IPS DF 6.9 (cell line): ENCODE measurements at regions not wholly inside any gene's neighbourhood (a gene's known extent, or its start where the extent isn't known, plus 50 kb on each side); places are given as distances from the start of the nearest gene placed in this dataset.

Experiments
- DNase-seq: peaks from one replicate; pipeline ENCODE4 v3.0.0-alpha.2; 2013; ENCODE audit warnings: low read depth, low spot score
- H3K27ac ChIP-seq: one replicate; pipeline ENCODE4 v1.5.1; 2013; ENCODE audit warnings: low read length, control low read depth
- H3K27me3 ChIP-seq: 2 replicates; pipeline ENCODE4 v1.6.1; 2013; ENCODE audit warnings: mild to moderate bottlenecking, low read length; ENCODE audit not compliant: control insufficient read depth, insufficient read depth
- H3K36me3 ChIP-seq: 2 replicates; pipeline ENCODE4 v1.6.1; 2013; ENCODE audit warnings: low read length; ENCODE audit not compliant: control insufficient read depth, insufficient read depth
- H3K4me1 ChIP-seq: 2 replicates; pipeline ENCODE4 v1.6.1; 2013; ENCODE audit warnings: low read length; ENCODE audit not compliant: control insufficient read depth, insufficient read depth
- H3K4me3 ChIP-seq: 2 replicates; pipeline ENCODE4 v1.5.1; 2013; ENCODE audit warnings: mild to moderate bottlenecking, low read length
- H3K9me3 ChIP-seq: 2 replicates; pipeline ENCODE4 v1.6.1; 2013; ENCODE audit warnings: low read length, inconsistent platforms; ENCODE audit not compliant: control insufficient read depth, insufficient read depth
- WGBS: extraction: QIAGEN DNeasy Blood & Tissue Kit; methylation state at CpG from one replicate; pipeline ENCODE4 v1.1.7; 2013; ENCODE audit warnings: mixed read lengths, missing lambda C conversion rate; ENCODE audit not compliant: insufficient read length, insufficient coverage; 5-methylcytosine and 5-hydroxymethylcytosine counted together

- no peak for DNase-seq
- no CpG with 5 or more reads among the region's 20 CpGs for WGBS
- H3K4me3 ChIP-seq = no peak overlapping the region
Observed at GRCh38 chr2:129902731-129903585, 76.5 kb upstream of the RAB6C start.

DNA sequence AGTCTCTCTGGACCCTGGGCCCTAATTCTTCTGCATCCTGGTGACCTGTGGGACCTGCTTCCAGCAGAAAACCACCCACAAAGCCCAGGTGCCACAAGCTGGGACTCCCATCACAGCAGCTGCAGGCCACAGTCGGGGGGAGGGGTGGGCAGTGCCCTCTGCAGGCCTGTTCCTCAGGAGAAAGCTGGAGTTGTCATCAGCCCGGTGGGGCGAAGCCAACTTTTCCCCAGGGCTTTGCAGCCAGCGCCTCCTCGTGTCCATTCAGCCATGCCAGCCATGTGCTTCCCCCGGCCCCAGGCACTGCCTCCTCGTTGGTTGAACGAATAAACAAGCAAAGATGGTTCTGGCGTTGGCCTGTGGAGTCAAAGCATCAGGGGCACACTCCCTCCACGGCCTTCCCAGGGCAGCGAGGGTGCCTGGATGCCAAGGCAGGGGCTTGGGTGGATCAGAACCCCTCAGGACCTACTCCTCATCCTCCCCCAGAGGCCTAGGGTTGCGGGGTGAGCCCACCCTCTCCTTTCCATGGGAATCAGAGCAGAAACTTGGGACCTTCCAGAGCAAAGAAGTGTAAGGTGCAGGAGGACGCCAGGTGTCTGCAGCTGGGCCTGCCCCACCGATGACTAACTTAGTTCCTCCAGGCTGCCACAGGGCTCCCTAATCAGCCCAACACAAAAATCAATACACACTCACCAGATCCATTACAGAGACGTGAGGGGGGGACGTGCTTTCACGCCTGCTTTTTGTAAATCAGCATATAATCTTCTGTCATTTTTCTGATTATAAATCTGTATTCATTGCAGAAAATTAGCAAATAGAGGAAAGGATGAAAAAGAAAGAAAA is 75.7 kb upstream of the RAB6C start:
- DNase-seq = no peak
- no peaks in the 10 kb centered on the region for H3K9me3 ChIP-seq
- H3K36me3 ChIP-seq = no peaks in the 10 kb centered on the region
- no peak overlapping the region for H3K27ac ChIP-seq
- WGBS = no CpG with 5 or more reads among the region's 17 CpGs
- no peaks in the 10 kb centered on the region for H3K4me1 ChIP-seq
- H3K4me3 ChIP-seq = no peak overlapping the region
- H3K27me3 ChIP-seq = no peaks in the 10 kb centered on the region

More at GRCh38 chr2:129902731-129903585, 76.5 kb upstream of the RAB6C start:
- no peaks in the 10 kb centered on the region for H3K4me1 ChIP-seq
- no peaks in the 10 kb centered on the region for H3K36me3 ChIP-seq
- no peak overlapping the region for H3K27ac ChIP-seq
- H3K9me3 ChIP-seq = no peaks in the 10 kb centered on the region
- H3K27me3 ChIP-seq = no peaks in the 10 kb centered on the region

GRCh38 chr2:129904532-129905446 is 74.7 kb upstream of the RAB6C start:
- Histone ChIP-seq H3K27me3 (no peaks in the 10 kb centered on the region), H3K36me3 (no peaks in the 10 kb centered on the region), H3K9me3 (no peaks in the 10 kb centered on the region), H3K27ac (no peak overlapping the region), H3K4me3 (no peak overlapping the region), H3K4me1 (no peaks in the 10 kb centered on the region)
- DNase-seq = no peak
- WGBS = no CpG with 5 or more reads among the region's 20 CpGs

- H3K36me3 ChIP-seq = no peaks in the 10 kb centered on the region
- no CpG with 5 or more reads among the region's 2 CpGs for WGBS
- DNase-seq = no peak
- no peak overlapping the region for H3K27ac ChIP-seq
- no peaks in the 10 kb centered on the region for H3K27me3 ChIP-seq
- 0 out of 2 replicates have a peak, but pooled peaks cover 1% of the 10 kb centered on the region for H3K4me1 ChIP-seq
- no peak overlapping the region for H3K4me3 ChIP-seq
- no peaks in the 10 kb centered on the region for H3K9me3 ChIP-seq
Observed at GRCh38 chr2:129905664-129906081, 73.8 kb upstream of the RAB6C start.

DNA sequence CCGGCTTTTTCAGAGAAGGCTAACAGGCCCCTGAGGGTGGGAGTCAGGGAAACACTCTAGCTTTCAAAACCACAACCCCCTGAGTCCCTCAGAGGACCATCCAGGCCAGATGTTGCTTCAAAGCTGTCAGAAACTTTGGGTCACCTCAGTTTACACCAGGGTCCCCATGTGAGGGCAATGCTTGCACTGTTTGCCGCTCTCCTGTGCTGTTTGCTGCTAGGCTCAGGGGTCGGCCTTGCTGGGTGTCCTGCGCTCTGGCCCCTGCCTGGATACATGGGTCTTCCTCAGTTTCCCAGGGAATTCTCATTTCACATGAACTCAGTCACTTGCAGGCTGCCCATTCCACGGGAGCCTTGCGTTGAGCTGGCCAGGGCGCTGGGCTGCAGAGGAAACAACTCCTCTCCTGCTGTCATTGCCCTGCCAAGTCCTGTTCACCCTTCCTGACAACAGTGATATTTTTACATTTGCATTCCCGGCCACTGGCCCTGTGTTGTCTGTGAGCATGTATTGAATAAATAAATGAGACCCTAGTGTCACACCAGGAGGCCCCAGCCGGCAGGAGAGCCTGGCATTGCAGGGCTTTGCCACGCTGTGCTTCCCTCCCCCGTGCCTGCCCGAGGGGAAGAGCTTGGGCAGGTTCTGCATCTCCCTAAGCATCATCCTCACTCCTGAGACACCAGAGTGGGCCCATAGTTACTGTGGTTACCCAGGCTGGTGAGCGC is 73.2 kb upstream of the RAB6C start:
- Histone ChIP-seq H3K27me3 (no peaks in the 10 kb centered on the region), H3K36me3 (no peaks in the 10 kb centered on the region), H3K4me1 (0 out of 2 replicates have a peak, but pooled peaks cover 1% of the 10 kb centered on the region), H3K27ac (no peak overlapping the region), H3K9me3 (no peaks in the 10 kb centered on the region), H3K4me3 (no peak overlapping the region)
- no CpG with 5 or more reads among the region's 13 CpGs for WGBS
- no peak for DNase-seq

DNA sequence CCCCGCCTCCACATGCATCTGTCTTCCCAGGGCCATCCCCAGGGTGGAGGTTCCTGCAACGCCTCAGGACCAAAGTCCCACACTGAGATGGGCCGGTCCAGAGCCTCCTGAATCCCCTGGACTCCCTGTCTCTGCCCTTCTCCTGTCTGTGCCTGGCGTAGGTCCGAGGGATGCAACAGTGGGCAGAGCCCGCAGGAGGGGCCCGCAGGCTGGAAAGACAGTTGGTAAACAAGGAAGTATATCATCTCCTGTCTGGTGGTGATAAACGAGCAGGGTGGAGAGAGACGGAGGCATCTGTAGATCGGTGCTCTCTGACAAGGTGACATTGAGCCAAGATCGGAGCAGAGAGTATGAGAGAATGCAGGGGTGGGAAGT is 72.6 kb upstream of the RAB6C start:
- no peaks in the 10 kb centered on the region for H3K27me3 ChIP-seq
- 0 out of 2 replicates have a peak, but pooled peaks cover 1% of the 10 kb centered on the region for H3K4me1 ChIP-seq
- H3K4me3 ChIP-seq = no peak overlapping the region
- no peak overlapping the region for H3K27ac ChIP-seq
- H3K9me3 ChIP-seq = no peaks in the 10 kb centered on the region
- no peaks in the 10 kb centered on the region for H3K36me3 ChIP-seq
- DNase-seq = no peak
- WGBS = no CpG with 5 or more reads among the region's 11 CpGs

DNA sequence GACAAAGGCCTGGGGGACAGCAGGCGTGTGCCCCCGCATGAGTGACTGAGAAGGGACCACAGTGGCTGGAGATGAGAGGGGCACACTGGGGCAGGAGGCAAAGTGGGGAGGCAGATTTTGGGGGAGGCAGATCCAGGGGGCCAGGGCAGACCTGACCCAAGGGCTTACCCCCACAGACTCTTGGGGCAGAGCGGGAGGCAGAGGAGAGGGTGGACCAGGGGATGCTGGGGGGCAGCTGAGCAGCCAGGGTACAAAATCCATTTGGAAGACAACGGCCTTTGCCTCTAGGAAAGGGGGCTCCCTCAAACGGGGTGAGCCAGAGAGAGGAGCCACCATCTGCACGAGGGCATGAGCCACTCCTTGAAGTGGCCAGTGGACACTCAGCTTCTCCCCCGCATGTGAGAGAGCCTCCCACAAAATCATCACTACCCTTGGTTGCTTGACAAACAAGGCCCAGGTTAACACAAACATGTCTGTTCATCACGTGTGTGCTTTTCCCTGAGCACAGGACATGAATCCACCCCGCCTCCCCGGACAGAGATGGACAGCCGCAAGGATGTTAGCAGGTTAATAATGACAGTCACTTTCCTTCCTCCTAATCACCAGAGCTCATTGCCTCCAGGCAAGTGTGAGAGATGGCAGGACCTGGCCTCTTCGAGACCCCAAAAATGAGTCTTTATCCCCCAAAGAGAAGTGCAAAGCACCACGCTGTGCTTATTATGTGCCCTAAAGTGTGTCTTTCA is 72.0 kb upstream of the RAB6C start:
- DNase-seq = no peak
- no peaks in the 10 kb centered on the region for H3K9me3 ChIP-seq
- H3K27me3 ChIP-seq = no peaks in the 10 kb centered on the region
- H3K4me3 ChIP-seq = no peak overlapping the region
- 0 out of 2 replicates have a peak, but pooled peaks cover 1% of the 10 kb centered on the region for H3K4me1 ChIP-seq
- WGBS = no CpG with 5 or more reads among the region's 13 CpGs
- no peaks in the 10 kb centered on the region for H3K36me3 ChIP-seq
- no peak overlapping the region for H3K27ac ChIP-seq

DNA sequence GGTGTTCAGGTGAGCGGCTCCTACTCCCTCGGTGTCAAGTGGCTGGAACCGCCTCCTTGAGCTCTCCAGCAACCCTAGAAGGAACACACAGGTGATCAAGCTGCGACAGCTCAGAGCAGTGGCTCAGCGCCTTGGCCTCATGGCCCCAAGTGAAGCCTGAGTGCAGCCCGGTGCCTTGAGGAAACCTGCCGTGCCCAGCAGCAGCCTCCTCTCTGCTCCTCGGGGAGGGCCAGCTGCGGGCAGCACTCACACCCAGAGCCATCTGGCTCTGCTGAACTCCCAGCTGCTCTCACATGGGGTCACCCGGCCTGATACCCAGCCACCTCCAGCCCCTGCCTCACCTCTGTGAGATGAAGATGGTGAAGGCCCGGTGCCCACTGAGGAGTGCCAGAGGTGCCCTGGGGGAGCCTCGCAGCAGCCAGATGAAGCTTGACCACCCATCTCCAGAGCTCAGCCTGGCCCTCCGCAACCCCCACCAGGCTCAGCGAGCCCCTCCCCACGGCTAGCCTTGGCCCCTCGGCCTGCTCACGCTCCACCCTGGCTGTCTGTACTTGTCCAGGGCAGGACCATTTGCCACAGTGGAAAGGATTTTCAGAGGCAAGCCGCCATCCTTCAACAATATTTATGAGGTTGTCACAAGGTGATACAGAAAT is 70.6 kb upstream of the RAB6C start:
- Histone ChIP-seq H3K27me3 (no peaks in the 10 kb centered on the region), H3K36me3 (no peaks in the 10 kb centered on the region), H3K4me3 (no peak overlapping the region), H3K9me3 (no peaks in the 10 kb centered on the region), H3K27ac (no peak overlapping the region), H3K4me1 (0 out of 2 replicates have a peak, but pooled peaks cover 1% of the 10 kb centered on the region)
- no peak for DNase-seq
- WGBS = no CpG with 5 or more reads among the region's 18 CpGs
